GM23338 (cell line): ENCODE measurements at regions not wholly inside any gene's neighbourhood (a gene's known extent, or its start where the extent isn't known, plus 50 kb on each side); places are given as distances from the start of the nearest gene placed in this dataset.

Experiments
- CREB1 ChIP-seq: fragments of 250-450 bp; sonication (Bioruptor Pico); IDR thresholded peaks from 2 replicates; pipeline ENCODE4 v1.5.0; 2020; ENCODE audit warnings: low read depth, mild to moderate bottlenecking, moderate library complexity
- EZH2 ChIP-seq: fragments of 200-600 bp; sonication (generic); IDR thresholded peaks from one replicate; pipeline ENCODE4 v1.8.0; 2017; ENCODE audit warnings: antibody characterized with exemption, mild to moderate bottlenecking, low read depth; ENCODE audit not compliant: unreplicated experiment
- EZH2phosphoT487 ChIP-seq: fragments of 200-600 bp; sonication (generic); IDR thresholded peaks from one replicate; pipeline ENCODE4 v1.8.1; 2018; ENCODE audit warnings: antibody characterized with exemption; ENCODE audit not compliant: unreplicated experiment
- JUNB ChIP-seq: IDR thresholded peaks from one replicate; pipeline ENCODE4 v1.6.1; 2016; ENCODE audit warnings: antibody characterized with exemption; ENCODE audit not compliant: unreplicated experiment
- POLR2AphosphoS5 ChIP-seq: IDR thresholded peaks from 2 replicates; pipeline ENCODE4 v1.6.1; 2016; ENCODE audit warnings: antibody characterized with exemption, low read depth
- STAT1 ChIP-seq: IDR thresholded peaks from one replicate; pipeline ENCODE4 v1.6.1; 2016; ENCODE audit warnings: antibody characterized with exemption; ENCODE audit not compliant: unreplicated experiment
- ZNF331 ChIP-seq: fragments of 250-450 bp; sonication (Bioruptor Pico); IDR thresholded peaks from 2 replicates; pipeline ENCODE4 v1.5.0; 2020; ENCODE audit warnings: low read depth, mild to moderate bottlenecking, moderate library complexity
- TF ChIP-seq, protein P1 (sequence below), 2 experiments: fragments of 200-600 bp in 1 of 2; sonication (generic) in 1 of 2; conservative IDR thresholded peaks; 2 replicates each; pipeline versions ENCODE4 v1.5.1 to v1.6.1; 2016 to 2017; ENCODE audit warnings: antibody characterized with exemption in 2 of 2, low read depth in 2 of 2, mild to moderate bottlenecking in 2 of 2, moderate library complexity in 1 of 2
- TF ChIP-seq, protein P2 (sequence below): IDR thresholded peaks from 2 replicates; pipeline ENCODE4 v1.6.1; 2016; ENCODE audit warnings: antibody characterized with exemption
- TF ChIP-seq, protein P3 (sequence below): IDR thresholded peaks from one replicate; pipeline ENCODE4 v1.6.1; 2018; ENCODE audit warnings: antibody characterized with exemption; ENCODE audit not compliant: unreplicated experiment
- TF ChIP-seq, protein P4 (sequence below): fragments of 250-450 bp; sonication (Bioruptor Pico); IDR thresholded peaks from 2 replicates; pipeline ENCODE4 v1.5.0; 2020; ENCODE audit warnings: mild to moderate bottlenecking, moderate library complexity

DNA sequence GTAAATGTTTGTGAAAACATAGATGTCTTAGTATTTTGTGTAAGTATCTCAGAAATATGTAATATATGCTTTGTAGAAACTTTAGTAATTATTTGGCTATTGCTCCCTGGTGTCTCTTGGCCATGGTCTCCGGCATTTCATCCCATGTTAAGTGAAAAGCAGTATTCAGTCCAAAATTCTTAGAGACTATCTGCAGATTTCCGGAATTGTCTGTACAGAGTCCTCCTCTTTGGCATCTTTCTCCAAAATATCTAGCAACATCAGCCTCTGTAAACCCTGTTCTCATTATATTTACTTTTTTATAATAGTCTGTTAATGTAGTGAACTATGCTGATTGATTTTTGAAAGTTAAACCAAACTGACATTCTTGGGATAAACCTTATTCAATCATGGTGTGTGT is 352.7 kb downstream of the ARPP21 start:
- TF ChIP-seq, protein P1, sequence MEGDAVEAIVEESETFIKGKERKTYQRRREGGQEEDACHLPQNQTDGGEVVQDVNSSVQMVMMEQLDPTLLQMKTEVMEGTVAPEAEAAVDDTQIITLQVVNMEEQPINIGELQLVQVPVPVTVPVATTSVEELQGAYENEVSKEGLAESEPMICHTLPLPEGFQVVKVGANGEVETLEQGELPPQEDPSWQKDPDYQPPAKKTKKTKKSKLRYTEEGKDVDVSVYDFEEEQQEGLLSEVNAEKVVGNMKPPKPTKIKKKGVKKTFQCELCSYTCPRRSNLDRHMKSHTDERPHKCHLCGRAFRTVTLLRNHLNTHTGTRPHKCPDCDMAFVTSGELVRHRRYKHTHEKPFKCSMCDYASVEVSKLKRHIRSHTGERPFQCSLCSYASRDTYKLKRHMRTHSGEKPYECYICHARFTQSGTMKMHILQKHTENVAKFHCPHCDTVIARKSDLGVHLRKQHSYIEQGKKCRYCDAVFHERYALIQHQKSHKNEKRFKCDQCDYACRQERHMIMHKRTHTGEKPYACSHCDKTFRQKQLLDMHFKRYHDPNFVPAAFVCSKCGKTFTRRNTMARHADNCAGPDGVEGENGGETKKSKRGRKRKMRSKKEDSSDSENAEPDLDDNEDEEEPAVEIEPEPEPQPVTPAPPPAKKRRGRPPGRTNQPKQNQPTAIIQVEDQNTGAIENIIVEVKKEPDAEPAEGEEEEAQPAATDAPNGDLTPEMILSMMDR (conservative IDR thresholded peaks at IDR 0.05; ENCODE audit: low read depth in 2 of 2): no peak
- TF ChIP-seq EZH2phosphoT487 (no peak), EZH2 (no peak), CREB1 (CRISPR knock-in tag) (no peak), POLR2AphosphoS5 (no peak), JUNB (no peak), STAT1 (no peak), ZNF331 (CRISPR knock-in tag) (no peak)
- TF ChIP-seq, protein P2, sequence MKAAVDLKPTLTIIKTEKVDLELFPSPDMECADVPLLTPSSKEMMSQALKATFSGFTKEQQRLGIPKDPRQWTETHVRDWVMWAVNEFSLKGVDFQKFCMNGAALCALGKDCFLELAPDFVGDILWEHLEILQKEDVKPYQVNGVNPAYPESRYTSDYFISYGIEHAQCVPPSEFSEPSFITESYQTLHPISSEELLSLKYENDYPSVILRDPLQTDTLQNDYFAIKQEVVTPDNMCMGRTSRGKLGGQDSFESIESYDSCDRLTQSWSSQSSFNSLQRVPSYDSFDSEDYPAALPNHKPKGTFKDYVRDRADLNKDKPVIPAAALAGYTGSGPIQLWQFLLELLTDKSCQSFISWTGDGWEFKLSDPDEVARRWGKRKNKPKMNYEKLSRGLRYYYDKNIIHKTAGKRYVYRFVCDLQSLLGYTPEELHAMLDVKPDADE: no peak
- TF ChIP-seq, protein P3, sequence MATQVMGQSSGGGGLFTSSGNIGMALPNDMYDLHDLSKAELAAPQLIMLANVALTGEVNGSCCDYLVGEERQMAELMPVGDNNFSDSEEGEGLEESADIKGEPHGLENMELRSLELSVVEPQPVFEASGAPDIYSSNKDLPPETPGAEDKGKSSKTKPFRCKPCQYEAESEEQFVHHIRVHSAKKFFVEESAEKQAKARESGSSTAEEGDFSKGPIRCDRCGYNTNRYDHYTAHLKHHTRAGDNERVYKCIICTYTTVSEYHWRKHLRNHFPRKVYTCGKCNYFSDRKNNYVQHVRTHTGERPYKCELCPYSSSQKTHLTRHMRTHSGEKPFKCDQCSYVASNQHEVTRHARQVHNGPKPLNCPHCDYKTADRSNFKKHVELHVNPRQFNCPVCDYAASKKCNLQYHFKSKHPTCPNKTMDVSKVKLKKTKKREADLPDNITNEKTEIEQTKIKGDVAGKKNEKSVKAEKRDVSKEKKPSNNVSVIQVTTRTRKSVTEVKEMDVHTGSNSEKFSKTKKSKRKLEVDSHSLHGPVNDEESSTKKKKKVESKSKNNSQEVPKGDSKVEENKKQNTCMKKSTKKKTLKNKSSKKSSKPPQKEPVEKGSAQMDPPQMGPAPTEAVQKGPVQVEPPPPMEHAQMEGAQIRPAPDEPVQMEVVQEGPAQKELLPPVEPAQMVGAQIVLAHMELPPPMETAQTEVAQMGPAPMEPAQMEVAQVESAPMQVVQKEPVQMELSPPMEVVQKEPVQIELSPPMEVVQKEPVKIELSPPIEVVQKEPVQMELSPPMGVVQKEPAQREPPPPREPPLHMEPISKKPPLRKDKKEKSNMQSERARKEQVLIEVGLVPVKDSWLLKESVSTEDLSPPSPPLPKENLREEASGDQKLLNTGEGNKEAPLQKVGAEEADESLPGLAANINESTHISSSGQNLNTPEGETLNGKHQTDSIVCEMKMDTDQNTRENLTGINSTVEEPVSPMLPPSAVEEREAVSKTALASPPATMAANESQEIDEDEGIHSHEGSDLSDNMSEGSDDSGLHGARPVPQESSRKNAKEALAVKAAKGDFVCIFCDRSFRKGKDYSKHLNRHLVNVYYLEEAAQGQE: no peak
- TF ChIP-seq, protein P4, sequence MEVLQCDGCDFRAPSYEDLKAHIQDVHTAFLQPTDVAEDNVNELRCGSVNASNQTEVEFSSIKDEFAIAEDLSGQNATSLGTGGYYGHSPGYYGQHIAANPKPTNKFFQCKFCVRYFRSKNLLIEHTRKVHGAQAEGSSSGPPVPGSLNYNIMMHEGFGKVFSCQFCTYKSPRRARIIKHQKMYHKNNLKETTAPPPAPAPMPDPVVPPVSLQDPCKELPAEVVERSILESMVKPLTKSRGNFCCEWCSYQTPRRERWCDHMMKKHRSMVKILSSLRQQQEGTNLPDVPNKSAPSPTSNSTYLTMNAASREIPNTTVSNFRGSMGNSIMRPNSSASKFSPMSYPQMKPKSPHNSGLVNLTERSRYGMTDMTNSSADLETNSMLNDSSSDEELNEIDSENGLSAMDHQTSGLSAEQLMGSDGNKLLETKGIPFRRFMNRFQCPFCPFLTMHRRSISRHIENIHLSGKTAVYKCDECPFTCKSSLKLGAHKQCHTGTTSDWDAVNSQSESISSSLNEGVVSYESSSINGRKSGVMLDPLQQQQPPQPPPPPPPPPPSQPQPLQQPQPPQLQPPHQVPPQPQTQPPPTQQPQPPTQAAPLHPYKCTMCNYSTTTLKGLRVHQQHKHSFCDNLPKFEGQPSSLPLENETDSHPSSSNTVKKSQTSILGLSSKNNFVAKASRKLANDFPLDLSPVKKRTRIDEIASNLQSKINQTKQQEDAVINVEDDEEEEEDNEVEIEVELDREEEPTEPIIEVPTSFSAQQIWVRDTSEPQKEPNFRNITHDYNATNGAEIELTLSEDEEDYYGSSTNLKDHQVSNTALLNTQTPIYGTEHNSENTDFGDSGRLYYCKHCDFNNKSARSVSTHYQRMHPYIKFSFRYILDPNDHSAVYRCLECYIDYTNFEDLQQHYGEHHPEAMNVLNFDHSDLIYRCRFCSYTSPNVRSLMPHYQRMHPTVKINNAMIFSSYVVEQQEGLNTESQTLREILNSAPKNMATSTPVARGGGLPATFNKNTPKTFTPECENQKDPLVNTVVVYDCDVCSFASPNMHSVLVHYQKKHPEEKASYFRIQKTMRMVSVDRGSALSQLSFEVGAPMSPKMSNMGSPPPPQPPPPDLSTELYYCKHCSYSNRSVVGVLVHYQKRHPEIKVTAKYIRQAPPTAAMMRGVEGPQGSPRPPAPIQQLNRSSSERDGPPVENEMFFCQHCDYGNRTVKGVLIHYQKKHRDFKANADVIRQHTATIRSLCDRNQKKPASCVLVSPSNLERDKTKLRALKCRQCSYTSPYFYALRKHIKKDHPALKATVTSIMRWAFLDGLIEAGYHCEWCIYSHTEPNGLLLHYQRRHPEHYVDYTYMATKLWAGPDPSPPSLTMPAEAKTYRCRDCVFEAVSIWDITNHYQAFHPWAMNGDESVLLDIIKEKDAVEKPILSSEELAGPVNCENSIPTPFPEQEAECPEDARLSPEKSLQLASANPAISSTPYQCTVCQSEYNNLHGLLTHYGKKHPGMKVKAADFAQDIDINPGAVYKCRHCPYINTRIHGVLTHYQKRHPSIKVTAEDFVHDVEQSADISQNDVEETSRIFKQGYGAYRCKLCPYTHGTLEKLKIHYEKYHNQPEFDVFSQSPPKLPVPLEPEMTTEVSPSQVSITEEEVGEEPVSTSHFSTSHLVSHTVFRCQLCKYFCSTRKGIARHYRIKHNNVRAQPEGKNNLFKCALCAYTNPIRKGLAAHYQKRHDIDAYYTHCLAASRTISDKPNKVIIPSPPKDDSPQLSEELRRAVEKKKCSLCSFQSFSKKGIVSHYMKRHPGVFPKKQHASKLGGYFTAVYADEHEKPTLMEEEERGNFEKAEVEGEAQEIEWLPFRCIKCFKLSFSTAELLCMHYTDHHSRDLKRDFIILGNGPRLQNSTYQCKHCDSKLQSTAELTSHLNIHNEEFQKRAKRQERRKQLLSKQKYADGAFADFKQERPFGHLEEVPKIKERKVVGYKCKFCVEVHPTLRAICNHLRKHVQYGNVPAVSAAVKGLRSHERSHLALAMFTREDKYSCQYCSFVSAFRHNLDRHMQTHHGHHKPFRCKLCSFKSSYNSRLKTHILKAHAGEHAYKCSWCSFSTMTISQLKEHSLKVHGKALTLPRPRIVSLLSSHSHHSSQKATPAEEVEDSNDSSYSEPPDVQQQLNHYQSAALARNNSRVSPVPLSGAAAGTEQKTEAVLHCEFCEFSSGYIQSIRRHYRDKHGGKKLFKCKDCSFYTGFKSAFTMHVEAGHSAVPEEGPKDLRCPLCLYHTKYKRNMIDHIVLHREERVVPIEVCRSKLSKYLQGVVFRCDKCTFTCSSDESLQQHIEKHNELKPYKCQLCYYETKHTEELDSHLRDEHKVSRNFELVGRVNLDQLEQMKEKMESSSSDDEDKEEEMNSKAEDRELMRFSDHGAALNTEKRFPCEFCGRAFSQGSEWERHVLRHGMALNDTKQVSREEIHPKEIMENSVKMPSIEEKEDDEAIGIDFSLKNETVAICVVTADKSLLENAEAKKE (CRISPR knock-in tag): no peak
